ENCODE measurements at regions not wholly inside any gene's neighbourhood (a gene's known extent, or its start where the extent isn't known, plus 50 kb on each side); places are given as distances from the start of the nearest gene placed in this dataset.

DNA sequence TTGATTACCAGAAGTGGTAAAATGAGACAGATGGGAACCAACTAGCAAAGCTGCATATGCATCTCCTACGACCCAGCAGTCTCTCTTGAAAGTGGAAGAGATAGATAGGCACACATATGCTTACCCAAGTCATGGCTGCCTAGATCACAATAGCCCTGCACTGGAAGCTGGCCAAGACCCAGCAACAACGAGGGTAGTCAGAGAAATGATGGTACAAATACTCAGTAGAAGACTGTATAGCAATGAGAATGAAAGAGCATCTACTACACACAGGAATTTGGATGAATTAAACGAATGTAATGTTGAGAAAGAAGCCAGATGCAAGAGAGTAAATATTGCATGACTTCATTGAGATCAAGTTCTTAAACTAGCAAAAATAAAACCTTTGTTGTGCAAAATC lies 100.3 kb upstream of the FAT1 start:
- H2BK20ac ChIP-seq (ENCODE audit: low read length) = no peak overlapping the region
- H3K79me2 ChIP-seq (ENCODE audit: control insufficient read depth in 1 of 2, insufficient read depth in 2 of 2, low read length in 2 of 2) = no peaks in the 10 kb centered on the region
- POLR2A ChIA-PET (ENCODE audit: partially characterized antibody) = no interaction called here
- H3K4me2 ChIP-seq (ENCODE audit: insufficient read depth in 1 of 2, low read depth in 2 of 2, low read length in 2 of 2) = no peak overlapping the region
- no peak overlapping the region for H2BK5ac ChIP-seq (ENCODE audit: low read depth, low read length)
- no peak overlapping the region for H2BK15ac ChIP-seq (ENCODE audit: low read length)
- no peak overlapping the region for H3K4ac ChIP-seq (replicated peaks; ENCODE audit: insufficient read length, low read depth, low read length)
- H2AK5ac ChIP-seq (ENCODE audit: low read depth, low read length) = no peak overlapping the region
- no peak overlapping the region for H4K8ac ChIP-seq (ENCODE audit: extremely low read depth, insufficient read depth, low read length)
- no peaks in the 10 kb centered on the region for H3K4me1 ChIP-seq (replicated peaks in 1 of 4; ENCODE audit: control insufficient read depth in 3 of 4, insufficient read depth in 4 of 4, low read length in 3 of 4)
- no peak overlapping the region for H3K27ac ChIP-seq (ENCODE audit: low read depth, low read length)
- H3K27me3 ChIP-seq (replicated peaks in 1 of 4; ENCODE audit: control insufficient read depth in 3 of 4, extremely low read depth in 1 of 4, insufficient read depth in 3 of 4, low read length in 3 of 4) = peaks cover 0 to 2% (median 0%) of the 10 kb centered on the region in 4 experiments; a peak in 1 of 7 replicates
- H4K5ac ChIP-seq (ENCODE audit: insufficient read length, low read depth, low read length) = no peak overlapping the region
- H3K56ac ChIP-seq (replicated peaks; ENCODE audit: insufficient read length, low read depth, low read length) = no peak overlapping the region
- no peak overlapping the region for H2BK120ac ChIP-seq (replicated peaks; ENCODE audit: low read depth, low read length)
- H3K36me3 ChIP-seq (ENCODE audit: control insufficient read depth in 2 of 4, insufficient read depth in 4 of 4, low read length in 3 of 4) = no peaks in the 10 kb centered on the region
- no peak overlapping the region for H2AFZ ChIP-seq (ENCODE audit: low read length)
- DNase-seq (ENCODE audit: low read depth in 1 of 2, low spot score in 2 of 2) (no peak), FAIRE-seq (no peak)
- no peak overlapping the region for H3K18ac ChIP-seq (ENCODE audit: extremely low read depth, low read length)
- H3K9me3 ChIP-seq (ENCODE audit: insufficient read depth in 2 of 2, low read depth in 1 of 2, low read length in 1 of 2) = no peaks in the 10 kb centered on the region
- 94% methylated on average over 3 of the region's 3 CpGs; no CpG with 5 or more reads in 1 of the 2 experiments for WGBS, 2 experiments (ENCODE audit: extremely low coverage in 1 of 2, insufficient coverage in 1 of 2, insufficient read length in 1 of 2, insufficient replicate concordance in 2 of 2, low coverage in 1 of 2, low lambda C conversion rate in 2 of 2, missing lambda C conversion rate in 1 of 2)
- no peak overlapping the region for H2BK12ac ChIP-seq (ENCODE audit: low read depth, low read length)
- H3K9ac ChIP-seq (replicated peaks in 1 of 4; ENCODE audit: extremely low read depth in 1 of 4, low read depth in 3 of 4, low read length in 3 of 4) = no peak overlapping the region
- no peaks in the 10 kb centered on the region for H3K79me1 ChIP-seq (ENCODE audit: low read depth, low read length)
- CTCF ChIA-PET (ENCODE audit: partially characterized antibody) = no interaction called here
- no peak overlapping the region for H3K23ac ChIP-seq (ENCODE audit: insufficient read length)
- no peak overlapping the region for H4K91ac ChIP-seq (replicated peaks; ENCODE audit: insufficient read length, low read length)
- H3K4me3 ChIP-seq (ENCODE audit: extremely low read depth in 1 of 4, insufficient read depth in 2 of 4, low read depth in 3 of 4, low read length in 4 of 4) = no peak overlapping the region
- no peak overlapping the region for H3K14ac ChIP-seq (ENCODE audit: insufficient read length)
- no peaks in the 10 kb centered on the region for H3K23me2 ChIP-seq (ENCODE audit: low read depth, low read length)
- no peaks in the 10 kb centered on the region for H4K20me1 ChIP-seq (replicated peaks in 1 of 2; ENCODE audit: control insufficient read depth in 1 of 2, insufficient read depth in 2 of 2, low read length in 2 of 2)
- TF ChIP-seq MAFK (IDR thresholded peaks at IDR 0.05; ENCODE audit: low read depth, low read length) (no peak), POLR2AphosphoS5 (IDR thresholded peaks at IDR 0.05; ENCODE audit: low read depth, low read length) (no peak), POLR2A (IDR thresholded peaks at IDR 0.05; ENCODE audit: control extremely low read depth in 1 of 2, low read depth in 2 of 2, low read length in 2 of 2) (no peak), CEBPB (IDR thresholded peaks at IDR 0.05; ENCODE audit: low read depth, low read length) (no peak), TEAD4 (IDR thresholded peaks at IDR 0.05; ENCODE audit: low read depth, low read length) (no peak), E2F6 (IDR thresholded peaks at IDR 0.05) (no peak), CHD1 (IDR thresholded peaks at IDR 0.05; ENCODE audit: low read depth, low read length) (no peak), SIRT6 (IDR thresholded peaks at IDR 0.05; ENCODE audit: low read length) (no peak), HDAC6 (IDR thresholded peaks at IDR 0.05; ENCODE audit: low read depth, low read length) (no peak)

Measured in H1 (cell line).